HG03521 (cell line): ENCODE measurements at regions not wholly inside any gene's neighbourhood (a gene's known extent, or its start where the extent isn't known, plus 50 kb on each side); places are given as distances from the start of the nearest gene placed in this dataset.
"Not testable (repeated sequence)": the region's sequence is repeated elsewhere in the genome, so short reads cannot be mapped to it uniquely, and the experiment has no call there.

Source experiments
- ATAC-seq: cut with Tn5 transposase; IDR thresholded peaks from one replicate; pipeline ENCODE4 v1.9.1; 2021; ENCODE audit warnings: mild to moderate bottlenecking, moderate library complexity; ENCODE audit not compliant: unreplicated experiment

DNA sequence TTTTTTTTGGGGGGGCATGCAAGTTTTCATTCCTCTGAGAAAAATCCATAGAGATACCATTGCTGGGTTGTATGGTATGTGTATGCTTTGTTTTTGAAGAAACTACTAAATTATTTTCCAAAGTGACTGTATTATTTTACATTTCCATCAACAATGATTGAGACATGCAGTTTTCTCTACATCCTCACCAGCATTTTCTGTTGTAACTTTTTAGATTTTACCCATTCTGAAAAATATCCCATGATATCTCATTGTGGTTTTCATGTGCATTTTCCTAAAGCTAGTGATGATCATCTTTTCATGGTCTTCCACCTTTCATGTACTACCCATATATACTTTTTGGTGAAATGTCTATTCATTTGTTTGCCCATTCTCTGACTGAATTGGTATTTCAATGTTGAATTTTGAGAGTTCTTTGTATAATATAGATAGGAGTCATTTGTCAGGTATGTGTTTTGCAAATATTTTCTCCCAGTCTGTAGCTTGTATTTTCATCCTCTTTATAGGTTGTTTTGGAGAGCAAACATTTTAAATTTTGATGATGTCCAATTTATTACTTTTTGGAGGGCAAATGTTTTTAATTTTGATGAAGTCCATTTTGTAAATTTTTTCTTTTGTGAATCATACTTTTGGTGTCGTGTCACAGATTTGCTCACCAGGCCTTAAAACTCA, 827.5 kb upstream of the CITED2 start:
- ATAC-seq = no peak

DNA sequence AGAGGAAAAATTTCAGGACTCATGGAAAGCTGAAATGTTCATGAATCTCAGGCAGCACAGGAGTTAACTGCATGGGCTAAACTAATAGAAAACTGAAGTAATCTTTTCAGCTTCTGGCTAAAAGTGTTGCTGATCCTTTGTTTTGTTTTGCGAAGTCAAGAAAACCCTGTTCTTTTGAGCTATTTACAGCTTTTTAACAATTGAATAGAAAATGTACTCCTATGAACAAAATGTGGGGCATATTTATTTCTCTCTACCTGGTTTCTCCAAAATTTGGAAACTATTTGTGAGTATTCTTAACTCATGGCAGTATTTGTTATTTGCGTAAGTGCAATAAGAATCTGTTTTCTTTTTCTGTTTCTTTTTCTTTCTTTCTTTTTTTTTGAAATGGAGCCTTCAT, 818.8 kb upstream of the CITED2 start:
- no peak for ATAC-seq

- ATAC-seq = no peak
Measured at GRCh38 chr6:140192018-140192417, 817.6 kb upstream of the CITED2 start.

DNA sequence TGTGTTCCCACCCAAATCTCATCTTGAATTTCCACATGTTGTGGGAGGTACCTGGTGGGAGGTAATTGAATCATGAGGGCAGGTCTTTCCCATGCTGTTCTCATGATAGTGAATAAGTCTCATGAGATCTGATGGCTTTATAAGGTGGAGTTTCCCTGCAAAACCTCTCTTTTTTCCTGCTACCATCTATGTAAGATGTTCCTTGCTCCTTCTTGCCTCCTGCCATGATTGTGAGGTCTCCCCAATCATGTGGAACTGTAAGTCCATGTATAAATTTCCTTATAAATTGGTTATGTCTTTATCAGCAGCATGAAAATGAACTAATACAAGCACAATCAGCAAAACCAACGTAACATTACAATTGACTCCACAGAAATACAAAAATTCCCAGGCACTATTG, 814.8 kb upstream of the CITED2 start:
- not testable (repeated sequence) for ATAC-seq

DNA sequence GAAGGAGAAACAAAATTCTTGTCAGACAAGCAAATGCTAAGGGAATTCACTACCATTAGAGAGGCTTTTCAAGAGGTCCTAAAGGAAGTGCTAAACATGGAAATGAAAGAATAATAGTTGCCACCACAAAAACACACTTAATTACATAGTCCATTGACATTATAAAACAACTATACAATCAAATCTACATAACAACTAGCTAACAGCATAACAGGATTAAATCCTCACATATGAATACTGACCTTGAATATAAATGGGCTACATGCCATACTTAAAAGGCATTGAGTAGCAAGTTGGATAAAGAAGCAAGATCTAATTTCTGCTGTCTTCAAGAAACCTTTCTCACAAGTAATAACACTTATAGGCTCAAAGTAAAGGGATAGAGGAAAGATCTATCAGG, 811.5 kb upstream of the CITED2 start:
- ATAC-seq = no peak

DNA sequence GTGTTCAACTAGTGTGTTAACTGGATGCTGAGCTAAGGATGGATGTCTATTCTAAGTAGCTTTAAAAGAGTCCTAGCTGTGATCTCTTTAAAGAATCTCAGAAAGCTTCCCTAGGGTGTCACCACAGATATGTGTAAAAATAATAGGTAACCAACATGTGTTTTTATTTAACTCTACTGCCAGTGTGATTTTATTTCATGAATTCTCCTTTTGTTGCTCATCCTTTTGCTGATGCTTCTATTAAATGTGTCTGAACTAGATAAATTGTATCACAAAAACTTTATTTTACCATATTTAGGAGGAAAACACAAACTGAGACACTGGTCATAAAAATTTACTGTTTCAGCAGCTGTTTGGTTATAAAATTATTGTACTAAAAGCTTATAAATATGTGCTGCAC, 809.4 kb upstream of the CITED2 start:
- ATAC-seq = no peak

DNA sequence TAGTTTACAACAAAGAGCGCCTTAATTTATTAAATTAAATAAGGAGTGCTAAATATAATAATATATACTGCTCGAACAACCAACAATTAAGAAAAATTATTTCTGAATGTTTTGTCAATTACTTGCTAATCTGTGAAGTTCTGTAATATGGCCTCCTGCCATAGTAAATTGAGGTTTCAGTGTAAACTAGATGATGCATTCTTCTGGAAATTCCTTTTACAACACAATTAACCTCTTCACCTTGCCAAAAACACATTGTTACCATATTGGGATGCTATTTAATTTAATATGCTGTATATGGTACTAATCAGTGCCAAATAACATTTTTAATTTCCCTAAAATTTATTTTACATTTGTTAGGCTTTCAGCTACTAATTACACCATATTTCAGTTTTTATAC, 808.4 kb upstream of the CITED2 start:
- no peak for ATAC-seq

- ATAC-seq = no peak
Measured at GRCh38 chr6:140181876-140182275, 807.4 kb upstream of the CITED2 start.

DNA sequence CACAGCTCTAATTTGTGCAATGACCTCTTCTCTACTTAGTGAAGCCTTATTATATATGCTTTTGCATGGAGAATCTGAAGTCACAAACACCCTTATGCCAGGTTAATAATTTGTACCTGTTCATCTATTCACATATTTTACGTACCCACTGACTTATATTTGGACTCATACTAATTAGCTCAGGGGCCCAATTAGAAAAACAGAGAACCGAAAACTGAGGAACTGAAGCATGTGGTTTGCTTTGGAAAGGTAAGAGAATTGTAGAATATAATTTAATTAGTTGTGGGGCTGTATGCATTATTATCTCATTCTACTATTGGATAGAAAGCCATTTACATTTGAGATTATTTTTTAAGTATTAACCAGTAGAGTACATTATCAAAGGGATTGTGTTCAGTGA, 805.9 kb upstream of the CITED2 start:
- ATAC-seq = no peak

DNA sequence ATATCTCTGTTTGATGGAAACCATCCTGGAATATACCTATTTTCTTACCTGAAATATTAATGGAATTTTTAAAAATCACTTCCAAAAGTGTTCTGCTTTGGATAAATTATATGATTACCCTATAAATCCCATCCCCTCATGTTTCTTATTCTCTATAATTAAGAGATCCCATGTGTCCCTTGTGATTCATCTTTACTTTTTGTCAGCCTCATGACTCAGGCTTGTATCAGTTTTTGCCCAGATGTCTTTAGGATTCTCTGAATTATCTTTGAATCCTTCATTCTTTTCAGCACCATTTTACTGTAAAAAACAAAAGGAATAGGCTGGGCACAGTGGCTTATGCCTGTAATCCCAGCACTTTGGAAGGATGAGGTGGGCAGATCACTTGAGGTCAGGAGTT, 804.5 kb upstream of the CITED2 start:
- no peak for ATAC-seq

DNA sequence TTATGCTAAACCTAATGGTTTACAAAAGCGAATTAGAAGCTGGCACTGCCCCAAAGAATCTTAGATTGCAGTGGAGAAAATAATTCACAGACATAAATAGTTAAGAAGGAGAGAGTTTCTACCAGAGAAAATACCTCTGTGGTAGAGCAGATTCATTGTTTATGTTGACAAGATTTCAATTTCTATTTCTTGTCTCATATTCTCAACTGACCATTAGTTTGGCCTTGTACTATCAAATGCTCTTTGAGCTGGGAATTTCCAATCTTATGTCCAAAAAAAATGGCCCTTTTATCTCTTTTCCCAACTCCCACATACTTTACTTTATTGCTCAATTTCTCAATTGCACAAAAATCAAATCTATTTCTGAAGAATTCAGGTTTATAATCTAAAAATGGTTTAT, 804.1 kb upstream of the CITED2 start:
- ATAC-seq = no peak

DNA sequence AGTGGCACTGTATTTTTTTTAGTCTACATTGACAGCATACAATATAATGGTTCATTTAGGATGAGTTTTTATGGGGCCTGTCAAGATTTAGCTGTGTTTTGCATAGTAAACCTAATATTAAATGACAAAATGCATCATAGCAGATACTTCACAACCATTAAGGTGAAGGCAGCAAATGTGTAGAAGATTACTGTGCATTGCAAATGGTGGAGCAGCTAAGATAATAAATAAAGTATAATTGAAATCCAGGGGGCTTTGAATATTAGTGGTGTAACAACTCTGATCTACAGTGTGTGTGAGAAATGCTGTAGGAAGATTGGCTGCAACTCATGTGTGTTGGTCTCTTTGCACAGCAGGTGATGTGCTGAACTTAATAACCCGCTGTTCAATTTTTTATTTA, 801.9 kb upstream of the CITED2 start:
- no peak for ATAC-seq

DNA sequence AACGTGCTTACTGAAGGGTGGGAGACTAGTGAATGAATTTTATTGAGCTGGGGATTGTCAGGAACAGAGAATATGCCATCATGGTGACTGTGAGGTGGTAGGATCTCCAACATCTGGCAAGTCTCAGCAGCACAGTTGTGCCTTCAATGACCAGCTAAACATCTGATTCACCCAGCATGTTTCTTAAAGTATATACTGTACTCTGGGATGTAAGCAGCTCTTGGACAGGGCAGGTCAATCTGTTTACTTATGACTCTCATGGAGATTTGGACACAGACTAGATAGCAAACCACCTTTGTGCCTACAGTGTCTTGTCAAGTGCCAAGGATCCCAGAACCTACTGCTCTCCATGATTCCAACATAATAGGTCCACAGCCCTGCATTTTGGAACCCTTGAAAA, 801.0 kb upstream of the CITED2 start:
- no peak for ATAC-seq

- ATAC-seq = no peak
Measured at GRCh38 chr6:140174524-140174923, 800.1 kb upstream of the CITED2 start.

DNA sequence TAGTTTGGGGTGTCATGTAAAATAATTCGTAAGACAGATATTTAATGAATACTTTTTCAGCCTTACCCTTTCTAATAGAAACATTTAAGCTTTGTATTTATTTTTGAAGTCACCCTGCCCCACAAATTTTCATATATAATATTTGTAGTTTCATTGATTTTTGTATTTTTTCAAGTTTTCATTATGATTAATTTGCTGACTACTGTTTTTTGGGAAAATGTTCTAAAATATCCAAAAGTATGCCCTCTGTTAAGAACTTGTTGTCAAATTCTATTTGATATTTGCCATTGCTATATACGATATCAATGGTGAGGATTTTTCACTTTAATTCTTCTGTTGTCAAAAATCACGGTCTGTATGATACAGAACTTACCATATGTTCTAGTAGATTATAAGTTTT, 793.9 kb upstream of the CITED2 start:
- ATAC-seq = no peak

DNA sequence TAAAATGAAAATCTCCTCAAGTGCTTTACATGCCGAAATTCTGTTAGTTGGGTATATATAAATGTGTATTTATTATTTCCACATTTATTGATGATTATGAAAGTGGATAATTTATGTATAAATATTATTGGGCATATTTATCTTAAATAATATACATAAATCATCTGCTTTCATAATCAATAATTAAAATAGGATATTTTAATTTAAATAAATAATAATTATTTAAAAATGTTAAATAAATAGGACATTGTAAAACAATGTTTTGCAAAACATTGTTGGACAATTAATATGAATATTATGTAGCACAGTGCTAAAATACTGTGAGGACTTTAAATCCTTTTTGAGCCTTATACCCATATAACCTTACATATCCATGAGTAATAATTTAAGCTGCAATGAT, 786.5 kb upstream of the CITED2 start:
- no peak for ATAC-seq

- ATAC-seq = no peak
Measured at GRCh38 chr6:140160494-140160893, 786.0 kb upstream of the CITED2 start.

GRCh38 chr6:140156131-140156530, 781.7 kb upstream of the CITED2 start:
- no peak for ATAC-seq

DNA sequence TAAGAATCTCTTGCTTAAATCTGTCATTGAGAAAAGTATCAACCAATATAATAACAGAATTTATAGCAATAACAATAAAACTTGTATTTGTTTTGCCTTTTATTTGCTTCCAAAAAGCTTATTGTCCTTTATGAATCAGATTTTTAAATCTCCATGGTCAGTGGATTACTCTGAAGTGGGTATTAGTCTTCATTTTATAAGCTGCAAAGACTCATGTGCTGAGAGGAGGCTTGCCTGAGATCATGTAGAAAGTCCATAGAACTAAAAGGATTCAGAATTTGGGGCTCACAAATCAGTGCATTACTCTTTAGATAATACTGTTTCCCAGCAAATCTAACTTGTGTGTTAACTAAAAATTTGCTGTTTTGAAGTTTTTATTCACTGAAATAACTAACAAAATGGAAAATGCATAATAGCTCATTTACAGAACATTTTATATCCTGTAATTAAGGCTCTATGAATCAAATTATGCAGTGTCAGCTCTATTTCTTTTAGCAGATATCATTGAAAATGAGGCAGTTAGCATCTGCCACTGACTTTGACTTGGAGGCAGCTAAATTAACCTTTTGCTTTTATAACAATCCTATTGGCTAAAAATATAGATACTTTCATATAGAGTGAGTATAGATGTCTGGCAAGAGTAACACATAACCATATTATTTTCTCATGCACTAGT, 781.1 kb upstream of the CITED2 start:
- ATAC-seq = no peak

GRCh38 chr6:140153703-140154102, 779.3 kb upstream of the CITED2 start:
- ATAC-seq = no peak

- ATAC-seq = not testable (repeated sequence)
Measured at GRCh38 chr6:140147825-140148814, 773.7 kb upstream of the CITED2 start.

DNA sequence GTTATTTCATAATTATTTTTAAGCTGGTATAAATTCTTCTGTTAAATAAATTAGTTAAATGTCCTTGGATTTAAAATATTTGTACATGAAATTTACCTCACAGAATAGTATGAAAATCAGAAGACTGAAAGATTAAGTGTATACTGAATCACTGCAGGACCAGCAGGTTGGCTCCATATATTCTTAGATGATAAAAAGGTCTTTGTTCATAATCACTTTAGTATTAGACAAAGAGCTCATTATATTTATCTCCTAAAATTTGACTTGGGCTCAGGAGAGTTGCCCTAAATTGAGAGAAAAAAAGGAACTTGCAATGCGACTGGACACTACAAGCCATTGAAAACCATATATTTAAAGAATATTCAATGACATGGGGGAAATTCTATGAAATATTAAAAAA, 766.4 kb upstream of the CITED2 start:
- ATAC-seq = no peak
